OCI-LY1 (cell line): ENCODE measurements at regions not wholly inside any gene's neighbourhood (a gene's known extent, or its start where the extent isn't known, plus 50 kb on each side); places are given as distances from the start of the nearest gene placed in this dataset.

Experiments used
- EZH2 ChIP-seq: fragments of 200-600 bp; sonication (generic), shearing (Covaris generic); IDR thresholded peaks from 2 replicates; pipeline ENCODE4 v1.8.0; 2017; ENCODE audit warnings: borderline replicate concordance, mixed run types, mild to moderate bottlenecking, antibody characterized with exemption, low read length, moderate library complexity, mixed read lengths
- TF ChIP-seq, protein P1 (sequence below): fragments of 200-600 bp; sonication (generic), shearing (Covaris generic); IDR thresholded peaks from 2 replicates; pipeline ENCODE4 v1.5.1; 2017; ENCODE audit warnings: mild to moderate bottlenecking, antibody characterized with exemption, low read length, moderate library complexity, mixed read lengths

DNA sequence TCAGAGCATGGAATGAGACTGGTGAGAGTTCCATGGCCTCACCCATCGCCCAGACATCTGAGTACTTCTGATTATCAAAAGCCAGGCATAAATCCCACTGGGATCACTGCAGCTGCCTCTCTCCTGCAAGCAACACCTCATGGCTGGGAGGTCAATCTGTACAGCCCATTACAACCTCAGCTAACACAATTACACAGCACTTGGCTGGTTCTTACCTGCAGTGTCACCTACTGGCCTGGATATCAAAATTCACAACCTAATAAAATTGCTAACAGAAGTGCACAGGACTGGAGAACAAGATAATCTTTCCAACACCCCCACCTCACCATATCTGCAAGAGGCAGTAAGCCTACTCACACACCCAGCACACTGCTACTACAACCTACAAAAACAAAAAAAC lies 341.7 kb upstream of the NDST3 start:
- TF ChIP-seq, protein P1, sequence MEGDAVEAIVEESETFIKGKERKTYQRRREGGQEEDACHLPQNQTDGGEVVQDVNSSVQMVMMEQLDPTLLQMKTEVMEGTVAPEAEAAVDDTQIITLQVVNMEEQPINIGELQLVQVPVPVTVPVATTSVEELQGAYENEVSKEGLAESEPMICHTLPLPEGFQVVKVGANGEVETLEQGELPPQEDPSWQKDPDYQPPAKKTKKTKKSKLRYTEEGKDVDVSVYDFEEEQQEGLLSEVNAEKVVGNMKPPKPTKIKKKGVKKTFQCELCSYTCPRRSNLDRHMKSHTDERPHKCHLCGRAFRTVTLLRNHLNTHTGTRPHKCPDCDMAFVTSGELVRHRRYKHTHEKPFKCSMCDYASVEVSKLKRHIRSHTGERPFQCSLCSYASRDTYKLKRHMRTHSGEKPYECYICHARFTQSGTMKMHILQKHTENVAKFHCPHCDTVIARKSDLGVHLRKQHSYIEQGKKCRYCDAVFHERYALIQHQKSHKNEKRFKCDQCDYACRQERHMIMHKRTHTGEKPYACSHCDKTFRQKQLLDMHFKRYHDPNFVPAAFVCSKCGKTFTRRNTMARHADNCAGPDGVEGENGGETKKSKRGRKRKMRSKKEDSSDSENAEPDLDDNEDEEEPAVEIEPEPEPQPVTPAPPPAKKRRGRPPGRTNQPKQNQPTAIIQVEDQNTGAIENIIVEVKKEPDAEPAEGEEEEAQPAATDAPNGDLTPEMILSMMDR: no peak
- TF ChIP-seq EZH2: no peak
